ENCODE measurements at regions not wholly inside any gene's neighbourhood (a gene's known extent, or its start where the extent isn't known, plus 50 kb on each side); places are given as distances from the start of the nearest gene placed in this dataset.

DNA sequence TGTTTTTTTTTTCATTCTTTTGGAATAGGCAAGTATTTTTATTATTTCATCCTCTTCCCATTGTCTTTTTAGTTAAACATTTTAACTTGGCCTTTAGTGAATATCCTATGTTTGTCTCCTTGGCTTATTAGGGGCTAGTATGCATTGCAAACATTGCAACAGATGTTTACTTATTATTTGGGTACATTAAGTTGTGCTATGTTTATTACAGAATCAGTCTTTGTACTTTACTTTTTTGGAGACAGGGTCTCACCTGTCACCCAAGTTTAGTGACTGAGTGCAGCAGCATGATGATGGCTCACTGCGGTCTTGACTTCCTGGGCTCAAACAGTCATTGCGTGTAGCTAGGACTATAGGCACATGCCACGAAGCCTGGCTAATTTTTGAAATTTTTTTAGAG lies 51.1 kb upstream of the NUDT6 start:
- dilution Hi-C loops (cut with HindIII; ENCODE audit: low sequenced_read_pairs, unreplicated experiment), result no loop called here
- no peaks in the 10 kb centered on the region for H3K9me1 ChIP-seq (ENCODE audit: insufficient read depth, low read length)

More for the DNA sequence above, 51.1 kb upstream of the NUDT6 start:
- H3K27me3 ChIP-seq (ENCODE audit: control insufficient read depth, insufficient read depth, low read length), result no peaks in the 10 kb centered on the region
- H3K27ac ChIP-seq (ENCODE audit: insufficient read depth, low read length), result no peak overlapping the region
- ATAC-seq (ENCODE audit: low read depth) (no peak), DNase-seq (no peak)
- H3K4me1 ChIP-seq (ENCODE audit: control insufficient read depth, insufficient read depth, low read length), result no peaks in the 10 kb centered on the region
- no peak overlapping the region for H2BK20ac ChIP-seq (ENCODE audit: low read depth, low read length)
- no peak overlapping the region for H3K18ac ChIP-seq (ENCODE audit: low read depth, low read length)
- H2BK5ac ChIP-seq (ENCODE audit: low read depth, low read length, poor library complexity, severe bottlenecking), result no peak overlapping the region
- no peak overlapping the region for H3K4ac ChIP-seq (ENCODE audit: low read depth, low read length)
- no peak overlapping the region for H3K23ac ChIP-seq (ENCODE audit: low read depth, low read length)
- no peak overlapping the region for H3K4me3 ChIP-seq (ENCODE audit: insufficient read depth, low read depth, low read length)
- in situ Hi-C loops (cut with MboI; ENCODE audit: low sequenced_read_pairs), result no loop called here
- H2AFZ ChIP-seq (replicated peaks; ENCODE audit: low read length, poor library complexity), result no peak overlapping the region
- H3K4me2 ChIP-seq (ENCODE audit: low read depth, low read length), result no peak overlapping the region
- no peak overlapping the region for H4K5ac ChIP-seq (ENCODE audit: low read depth, low read length)
- H2BK120ac ChIP-seq (ENCODE audit: low read depth, low read length), result no peak overlapping the region
- no peak overlapping the region for H3K14ac ChIP-seq (replicated peaks; ENCODE audit: low read depth, low read length)
- H3K9me3 ChIP-seq (ENCODE audit: control insufficient read depth, insufficient read depth, low read length), result peaks cover 2% of the 10 kb centered on the region; the same call in 1 of the 2 replicates
- H4K8ac ChIP-seq (ENCODE audit: low read depth in 2 of 2, low read length in 2 of 2), result no peak overlapping the region
- BruUV-seq (replicated peaks), result no TSS peak
- TF ChIP-seq CEBPB (IDR thresholded peaks at IDR 0.05; ENCODE audit: low read depth, low read length) (no peak), FOS (IDR thresholded peaks at IDR 0.05; ENCODE audit: low read depth, low read length) (no peak), RFX5 (IDR thresholded peaks at IDR 0.05; ENCODE audit: low read depth, low read length) (no peak), CHD1 (IDR thresholded peaks at IDR 0.05; ENCODE audit: low read depth, low read length) (no peak)
- TF ChIP-seq, protein P1, sequence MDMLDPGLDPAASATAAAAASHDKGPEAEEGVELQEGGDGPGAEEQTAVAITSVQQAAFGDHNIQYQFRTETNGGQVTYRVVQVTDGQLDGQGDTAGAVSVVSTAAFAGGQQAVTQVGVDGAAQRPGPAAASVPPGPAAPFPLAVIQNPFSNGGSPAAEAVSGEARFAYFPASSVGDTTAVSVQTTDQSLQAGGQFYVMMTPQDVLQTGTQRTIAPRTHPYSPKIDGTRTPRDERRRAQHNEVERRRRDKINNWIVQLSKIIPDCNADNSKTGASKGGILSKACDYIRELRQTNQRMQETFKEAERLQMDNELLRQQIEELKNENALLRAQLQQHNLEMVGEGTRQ (IDR thresholded peaks at IDR 0.05; ENCODE audit: low read depth, low read length), result no peak
- TF ChIP-seq, protein P2, sequence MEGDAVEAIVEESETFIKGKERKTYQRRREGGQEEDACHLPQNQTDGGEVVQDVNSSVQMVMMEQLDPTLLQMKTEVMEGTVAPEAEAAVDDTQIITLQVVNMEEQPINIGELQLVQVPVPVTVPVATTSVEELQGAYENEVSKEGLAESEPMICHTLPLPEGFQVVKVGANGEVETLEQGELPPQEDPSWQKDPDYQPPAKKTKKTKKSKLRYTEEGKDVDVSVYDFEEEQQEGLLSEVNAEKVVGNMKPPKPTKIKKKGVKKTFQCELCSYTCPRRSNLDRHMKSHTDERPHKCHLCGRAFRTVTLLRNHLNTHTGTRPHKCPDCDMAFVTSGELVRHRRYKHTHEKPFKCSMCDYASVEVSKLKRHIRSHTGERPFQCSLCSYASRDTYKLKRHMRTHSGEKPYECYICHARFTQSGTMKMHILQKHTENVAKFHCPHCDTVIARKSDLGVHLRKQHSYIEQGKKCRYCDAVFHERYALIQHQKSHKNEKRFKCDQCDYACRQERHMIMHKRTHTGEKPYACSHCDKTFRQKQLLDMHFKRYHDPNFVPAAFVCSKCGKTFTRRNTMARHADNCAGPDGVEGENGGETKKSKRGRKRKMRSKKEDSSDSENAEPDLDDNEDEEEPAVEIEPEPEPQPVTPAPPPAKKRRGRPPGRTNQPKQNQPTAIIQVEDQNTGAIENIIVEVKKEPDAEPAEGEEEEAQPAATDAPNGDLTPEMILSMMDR (conservative IDR thresholded peaks at IDR 0.05; ENCODE audit: low read depth, low read length), result no peak
- TF ChIP-seq, protein P3, sequence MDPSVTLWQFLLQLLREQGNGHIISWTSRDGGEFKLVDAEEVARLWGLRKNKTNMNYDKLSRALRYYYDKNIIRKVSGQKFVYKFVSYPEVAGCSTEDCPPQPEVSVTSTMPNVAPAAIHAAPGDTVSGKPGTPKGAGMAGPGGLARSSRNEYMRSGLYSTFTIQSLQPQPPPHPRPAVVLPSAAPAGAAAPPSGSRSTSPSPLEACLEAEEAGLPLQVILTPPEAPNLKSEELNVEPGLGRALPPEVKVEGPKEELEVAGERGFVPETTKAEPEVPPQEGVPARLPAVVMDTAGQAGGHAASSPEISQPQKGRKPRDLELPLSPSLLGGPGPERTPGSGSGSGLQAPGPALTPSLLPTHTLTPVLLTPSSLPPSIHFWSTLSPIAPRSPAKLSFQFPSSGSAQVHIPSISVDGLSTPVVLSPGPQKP (IDR thresholded peaks at IDR 0.05; ENCODE audit: borderline replicate concordance, low read depth, low read length), result no peak
- intact Hi-C loops (cut with micrococcal nuclease), result no loop called here
- H2AK5ac ChIP-seq (ENCODE audit: low read depth, low read length), result no peak overlapping the region
- no peaks in the 10 kb centered on the region for H4K20me1 ChIP-seq (ENCODE audit: insufficient read depth, low read length)
- ChIA-PET CTCF (no interaction called here), POLR2A (ENCODE audit: unreplicated experiment) (no interaction called here)
- 100% methylated on average over 2 of the region's 3 CpGs; no CpG with 5 or more reads in 1 of the 2 experiments for WGBS, 2 experiments (ENCODE audit: extremely low coverage in 2 of 2, insufficient read length in 1 of 2)
- peaks cover 6% of the 10 kb centered on the region for H3K36me3 ChIP-seq (ENCODE audit: control insufficient read depth, insufficient read depth, low read length)
- H3K79me1 ChIP-seq (ENCODE audit: low read depth in 1 of 2, low read length in 2 of 2), result no peaks in the 10 kb centered on the region
- H3K56ac ChIP-seq (ENCODE audit: extremely low read depth, insufficient read depth, low read length), result no peak overlapping the region
- no peak overlapping the region for H3K9ac ChIP-seq (ENCODE audit: low read depth, low read length)
- no peak overlapping the region for H2BK15ac ChIP-seq (ENCODE audit: low read depth, low read length)
- H2AK9ac ChIP-seq (replicated peaks; ENCODE audit: low read depth, low read length, poor library complexity), result no peak overlapping the region
- H4K91ac ChIP-seq (ENCODE audit: insufficient read depth, low read depth, low read length), result no peak overlapping the region
